EL (cell line): ENCODE measurements at regions not wholly inside any gene's neighbourhood (a gene's known extent, or its start where the extent isn't known, plus 50 kb on each side); places are given as distances from the start of the nearest gene placed in this dataset.

ENCODE experiments used
- DNase-seq: peaks from one replicate; pipeline ENCODE4 v3.0.0-alpha.2; 2016

DNA sequence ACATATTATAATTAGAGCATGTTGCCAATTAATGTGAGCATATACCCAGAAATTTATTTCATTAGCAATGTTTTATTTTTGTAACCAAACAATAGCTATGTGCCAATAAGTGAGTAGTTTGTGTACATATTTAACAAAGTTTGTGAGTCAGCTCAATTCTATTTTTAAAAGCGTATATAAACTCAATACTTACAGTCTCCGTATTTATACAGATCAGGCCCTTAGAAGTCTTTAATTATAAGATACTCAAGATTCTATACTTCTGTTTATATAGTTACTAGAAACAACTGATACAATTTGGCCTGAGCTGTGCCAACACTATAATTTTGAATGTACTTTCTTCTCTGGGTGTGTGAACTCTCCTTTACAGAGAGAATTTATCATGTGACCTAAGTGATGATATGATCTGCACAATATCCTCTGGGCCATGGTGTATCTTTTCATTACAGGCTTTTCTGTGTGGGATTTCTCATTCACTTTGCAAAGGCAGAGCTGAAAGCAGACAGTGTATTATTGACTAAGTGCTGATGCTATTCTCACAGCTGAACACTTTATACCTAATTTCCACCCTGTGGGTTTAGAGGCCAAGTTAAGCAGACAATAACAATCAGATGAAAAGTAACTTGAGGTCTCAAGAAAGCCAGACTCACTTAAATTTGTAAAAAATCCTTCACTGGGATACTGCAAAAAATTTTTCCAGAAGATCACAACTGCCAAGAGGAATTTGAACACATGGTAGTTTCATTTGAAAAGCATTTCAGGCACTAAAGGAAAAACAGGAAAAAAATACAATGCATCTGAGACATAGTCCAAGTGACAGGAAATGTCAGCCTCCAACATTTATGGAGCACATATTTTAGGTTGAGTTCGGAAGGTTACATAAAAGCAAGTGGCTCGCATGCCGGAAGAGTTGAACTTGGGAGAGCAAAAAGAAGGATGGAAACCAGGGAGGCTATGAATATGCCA is 277.9 kb upstream of the SEMA6D start:
- DNase-seq, result peak; percentile 28

- no peak for DNase-seq
Observed at GRCh38 chr15:47442371-47442770, 274.9 kb upstream of the SEMA6D start.

DNA sequence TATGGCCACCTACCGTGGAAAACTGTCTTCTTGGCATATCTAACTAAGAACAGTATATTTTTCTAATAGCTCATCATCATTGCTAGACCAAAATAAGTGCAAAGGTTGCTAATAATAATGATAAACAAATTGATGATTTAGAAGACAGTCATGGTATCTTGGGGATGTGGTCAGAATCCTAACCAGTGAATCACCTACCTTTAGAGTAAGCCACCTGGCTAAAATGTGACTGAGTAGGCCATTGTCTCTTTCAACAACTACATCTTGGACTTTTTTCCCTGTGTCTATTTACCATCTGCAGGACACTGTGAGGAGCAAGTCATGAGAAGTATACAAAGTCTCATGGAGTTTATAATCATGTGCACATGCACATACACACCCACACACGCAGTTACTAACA is 273.5 kb upstream of the SEMA6D start:
- DNase-seq, result no peak

DNA sequence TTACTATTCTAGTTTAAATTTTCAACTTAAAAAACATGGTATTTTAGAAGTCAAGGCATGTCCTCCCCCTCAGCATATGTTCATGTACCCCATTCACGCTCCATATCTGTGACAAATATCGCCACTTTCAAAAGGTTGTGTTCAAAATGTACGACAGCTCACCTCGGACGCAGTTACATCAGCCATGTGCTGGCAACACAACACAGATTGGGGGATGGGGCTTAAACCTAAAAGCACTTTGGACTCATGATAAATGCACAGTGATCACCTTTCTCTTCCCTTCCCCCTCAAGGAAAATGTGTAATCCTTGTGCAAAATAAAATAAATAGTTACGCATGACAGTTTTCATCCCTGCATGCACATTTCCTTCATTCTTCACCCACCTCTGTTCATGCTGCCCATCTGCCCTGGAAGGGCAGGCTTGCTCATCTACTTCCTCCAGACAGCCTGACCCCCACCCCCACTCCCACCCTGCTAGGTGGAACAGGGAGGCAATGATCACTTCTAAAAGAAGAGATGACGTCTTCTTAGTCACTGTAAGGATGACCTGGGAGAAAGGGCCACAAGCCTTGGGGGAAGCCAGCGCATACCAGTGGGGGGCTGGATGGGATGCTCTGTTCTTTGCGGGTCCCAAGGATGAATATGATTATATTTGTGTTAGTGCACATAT is 271.4 kb upstream of the SEMA6D start:
- no peak for DNase-seq

GRCh38 chr15:47460795-47461573 is 256.3 kb upstream of the SEMA6D start:
- no peak for DNase-seq

GRCh38 chr15:47461652-47462141 is 255.6 kb upstream of the SEMA6D start:
- DNase-seq, result no peak

DNA sequence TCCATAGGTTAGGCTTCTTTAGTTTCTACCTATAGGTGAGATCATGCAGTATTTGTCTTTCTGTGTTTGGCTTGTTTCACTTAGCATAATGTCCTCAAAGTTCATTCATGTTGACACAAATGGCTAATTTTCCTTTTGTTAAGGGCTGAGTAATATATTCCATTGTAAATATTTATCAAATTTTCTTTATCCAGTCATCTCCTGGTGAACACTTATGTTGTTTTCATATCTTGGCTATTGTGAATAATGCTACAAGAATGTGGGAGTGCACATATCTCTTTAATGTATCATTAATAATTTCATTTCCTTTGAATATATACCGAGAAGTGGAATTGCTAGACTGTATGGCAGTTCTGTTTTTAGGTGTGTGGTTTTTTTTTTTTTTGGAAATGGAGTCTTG is 250.9 kb upstream of the SEMA6D start:
- peak; percentile 66 for DNase-seq

- DNase-seq, result no peak
Observed at GRCh38 chr15:47470983-47471382, 246.3 kb upstream of the SEMA6D start.

GRCh38 chr15:47473106-47473725 is 244.1 kb upstream of the SEMA6D start:
- DNase-seq, result no peak

GRCh38 chr15:47473832-47474231 is 243.5 kb upstream of the SEMA6D start:
- DNase-seq, result no peak

- DNase-seq, result no peak
Observed at GRCh38 chr15:47475336-47475735, 242.0 kb upstream of the SEMA6D start.

DNA sequence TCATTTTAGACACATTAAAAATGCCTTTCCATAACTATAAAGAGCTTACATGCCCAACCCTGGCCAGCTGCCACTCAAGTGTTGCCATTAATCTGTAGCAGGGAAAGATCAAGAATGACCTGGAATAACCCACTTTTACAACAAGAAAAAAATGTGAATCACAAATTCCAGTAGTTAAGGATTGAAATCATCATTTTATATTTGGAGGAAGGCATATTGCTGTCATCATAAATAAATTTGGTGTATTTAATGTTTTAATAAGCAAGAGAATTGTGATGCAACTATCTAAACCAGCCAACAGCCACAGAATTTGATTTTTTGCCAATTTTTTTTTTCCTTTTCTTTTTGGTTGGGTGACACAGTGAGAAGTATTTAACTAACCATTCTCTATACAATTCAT is 240.0 kb upstream of the SEMA6D start:
- peak; percentile 5 for DNase-seq

- DNase-seq, result peak; percentile 8
Observed at GRCh38 chr15:47484059-47484458, 233.2 kb upstream of the SEMA6D start.

DNA sequence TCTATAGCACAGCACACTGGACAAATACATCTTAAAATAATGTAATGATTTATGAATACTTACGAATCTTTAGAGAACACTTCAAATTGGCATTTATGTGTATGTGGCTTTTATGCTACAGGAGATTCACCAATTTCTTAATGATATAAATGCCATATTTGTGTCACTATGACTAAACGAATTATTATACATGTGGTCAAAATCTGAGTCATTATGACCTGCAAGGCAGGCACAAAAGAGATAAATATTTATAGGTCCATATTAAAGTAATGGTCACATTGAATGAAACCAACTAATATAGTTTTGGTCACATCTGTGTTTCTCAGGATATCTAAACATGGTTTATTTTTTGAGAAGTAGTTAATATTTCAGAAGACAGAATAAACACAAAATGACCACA is 232.3 kb upstream of the SEMA6D start:
- no peak for DNase-seq

DNA sequence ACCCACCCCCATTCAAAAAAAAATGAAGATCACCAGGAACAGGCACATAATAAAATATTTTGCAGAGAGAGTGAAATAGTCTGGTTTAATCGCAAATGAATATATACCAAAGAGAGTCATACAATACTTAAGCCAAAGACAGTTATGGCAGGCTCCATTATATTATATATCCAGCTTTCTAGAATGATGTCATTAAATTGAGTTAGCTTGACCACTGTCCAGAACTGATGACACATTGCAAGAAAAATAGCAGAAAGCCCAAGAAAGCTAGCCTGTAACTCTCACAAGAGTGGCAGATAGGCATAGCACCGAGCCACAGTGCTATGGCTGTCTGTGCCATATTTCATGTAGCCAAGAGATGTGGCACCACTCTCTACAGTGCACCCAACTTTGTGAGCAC is 231.9 kb upstream of the SEMA6D start:
- DNase-seq, result peak; percentile 4

- no peak for DNase-seq
Observed at GRCh38 chr15:47486040-47486439, 231.3 kb upstream of the SEMA6D start.

- no peak for DNase-seq
Observed at GRCh38 chr15:47492195-47492594, 225.1 kb upstream of the SEMA6D start.

DNA sequence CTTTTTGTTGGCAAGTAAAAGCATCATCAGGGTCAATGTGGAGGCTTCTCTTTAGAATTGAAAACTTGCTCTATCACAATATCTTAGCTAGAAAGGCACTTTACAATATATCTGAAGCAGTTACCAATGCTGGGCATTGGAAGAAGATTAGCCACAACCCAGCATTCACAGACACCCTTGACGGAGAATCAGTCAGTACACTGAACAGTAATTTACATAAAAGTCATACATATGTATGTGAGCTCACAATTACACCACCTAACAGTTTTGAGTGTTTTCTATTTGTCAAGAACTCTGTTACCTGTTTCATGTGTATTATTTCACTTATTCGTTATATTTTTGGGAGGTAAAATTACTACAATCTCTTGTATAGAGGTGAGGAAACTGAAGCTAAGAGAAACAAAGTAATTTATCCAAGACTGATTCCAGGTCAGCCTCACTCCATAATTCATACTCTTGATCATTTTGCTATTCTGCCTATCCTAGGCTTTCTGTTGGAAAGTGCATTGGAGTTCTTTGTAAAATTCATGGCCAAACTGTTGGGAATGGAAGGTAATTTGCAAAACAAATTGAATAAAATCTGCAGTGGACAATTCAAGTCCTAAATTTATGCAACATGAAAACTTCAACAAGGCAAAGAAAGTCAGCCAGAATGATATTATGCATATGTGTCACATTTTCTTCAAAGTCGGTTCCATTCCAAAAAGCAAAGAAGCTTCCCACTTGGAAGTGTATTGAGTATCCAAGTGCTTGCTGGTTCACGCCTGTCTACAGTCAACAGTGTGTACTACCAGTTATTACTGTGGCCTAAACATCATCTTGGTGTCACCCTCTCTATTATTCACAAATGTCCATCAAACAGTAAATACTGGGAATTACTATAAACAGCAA is 223.7 kb upstream of the SEMA6D start:
- no peak for DNase-seq

GRCh38 chr15:47496343-47497185 is 220.7 kb upstream of the SEMA6D start:
- no peak for DNase-seq

DNA sequence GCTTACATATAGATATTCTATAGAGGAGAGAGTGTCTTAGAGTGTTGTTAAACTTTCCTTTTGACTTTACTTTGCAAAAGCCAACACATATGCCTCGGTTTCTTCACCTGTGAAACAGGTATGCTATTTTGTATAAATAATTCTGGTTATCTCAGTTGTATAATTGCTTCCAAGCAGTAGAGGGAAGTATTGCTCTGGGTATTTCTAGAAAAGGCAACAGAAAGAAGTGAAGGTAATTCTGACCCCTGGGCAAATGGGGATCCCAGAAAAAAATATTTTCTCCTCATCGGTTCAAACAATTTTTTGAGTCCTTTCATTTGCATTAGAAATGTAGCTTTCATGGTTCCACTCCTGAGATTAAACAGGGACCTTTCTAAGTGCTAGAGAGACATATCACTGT is 216.5 kb upstream of the SEMA6D start:
- DNase-seq, result no peak

DNA sequence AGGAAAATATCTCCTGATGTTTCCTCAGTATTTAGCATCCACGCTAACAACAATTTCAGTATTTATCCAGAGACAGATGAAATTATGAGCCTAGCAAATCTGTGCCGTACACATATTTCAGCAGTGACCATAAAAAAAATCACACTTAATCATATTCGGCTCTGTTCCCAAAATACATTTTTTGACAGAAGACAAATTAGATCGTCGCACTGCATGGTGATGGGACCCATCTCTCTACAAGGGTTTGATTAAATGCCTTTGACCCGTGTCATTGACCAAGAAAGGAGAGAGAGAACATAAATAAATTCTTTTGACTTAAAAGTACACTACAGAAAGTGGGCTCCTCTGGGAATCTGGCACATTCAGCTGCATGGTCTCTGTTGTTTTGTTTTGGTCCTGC is 215.3 kb upstream of the SEMA6D start:
- no peak for DNase-seq
